ENCODE measurements at regions not wholly inside any gene's neighbourhood (a gene's known extent, or its start where the extent isn't known, plus 50 kb on each side); places are given as distances from the start of the nearest gene placed in this dataset.

- no TSS peak for BruUV-seq (replicated peaks)
- intact Hi-C loops (cut with micrococcal nuclease): no loop called here
- Histone ChIP-seq H2AFZ (ENCODE audit: low read depth, low read length, poor library complexity, severe bottlenecking) (no peak overlapping the region), H3K9ac (ENCODE audit: low read length) (no peak overlapping the region), H3K4me3 (replicated peaks in 1 of 2; ENCODE audit: low read depth in 1 of 2, low read length in 2 of 2) (no peak overlapping the region), H3K9me2 (ENCODE audit: insufficient read depth) (no peaks in the 10 kb centered on the region), H3K4me1 (ENCODE audit: control insufficient read depth in 1 of 2, insufficient read depth in 2 of 2, low read length in 2 of 2) (no peaks in the 10 kb centered on the region), H3K79me2 (ENCODE audit: insufficient read depth, low read length) (no peaks in the 10 kb centered on the region), H3K27ac (ENCODE audit: low read depth, low read length) (no peak overlapping the region), H3K9me3 (ENCODE audit: control insufficient read depth in 1 of 2, insufficient read depth in 1 of 2, low read depth in 1 of 2, low read length in 2 of 2) (peaks cover 0 to 23% of the 10 kb centered on the region in 2 experiments; a peak in 2 of 4 replicates), H3K36me3 (ENCODE audit: control insufficient read depth in 1 of 2, insufficient read depth in 2 of 2, low read length in 2 of 2) (no peaks in the 10 kb centered on the region), H4K20me1 (ENCODE audit: insufficient read depth) (no peaks in the 10 kb centered on the region), H3K27me3 (ENCODE audit: insufficient read depth, low read length) (no peaks in the 10 kb centered on the region), H3K4me2 (ENCODE audit: low read length) (no peak overlapping the region)
- ChIA-PET POLR2A (no interaction called here), RAD21 (ENCODE audit: low non-redundant PET in 1 of 2, low total read pairs in 2 of 2, uncharacterized antibody in 2 of 2, unreplicated experiment in 2 of 2) (no interaction called here), CTCF (no interaction called here)
- DNase-seq (ENCODE audit: low read depth, low spot score) (no peak), ATAC-seq (no peak)
- TF ChIP-seq EGR1 (IDR thresholded peaks at IDR 0.05; ENCODE audit: low read depth): no peak
- no peak for TF ChIP-seq FOSL1 (IDR thresholded peaks at IDR 0.05; ENCODE audit: low read depth)
- TF ChIP-seq SP1 (IDR thresholded peaks at IDR 0.05; ENCODE audit: low read depth): no peak
- no peak for TF ChIP-seq CEBPB (IDR thresholded peaks at IDR 0.05; ENCODE audit: low read depth)
- no peak for TF ChIP-seq YY1 (IDR thresholded peaks at IDR 0.05; ENCODE audit: extremely low read depth, insufficient replicate concordance, low read depth, low read length)
- no peak for TF ChIP-seq ELF1 (IDR thresholded peaks at IDR 0.05; ENCODE audit: borderline replicate concordance, low read depth)
- TF ChIP-seq POLR2A (IDR thresholded peaks at IDR 0.05; ENCODE audit: borderline replicate concordance, extremely low read depth, insufficient read depth, insufficient read length): no peak
- TF ChIP-seq REST (IDR thresholded peaks at IDR 0.05; ENCODE audit: low read depth): no peak
- no peak for TF ChIP-seq TCF7L2 (IDR thresholded peaks at IDR 0.05; ENCODE audit: borderline replicate concordance, extremely low read depth, insufficient read depth, insufficient read length)
- TF ChIP-seq ATF3 (IDR thresholded peaks at IDR 0.05): no peak
- TF ChIP-seq SIN3A (IDR thresholded peaks at IDR 0.05; ENCODE audit: low read depth): no peak
- TF ChIP-seq JUND (IDR thresholded peaks at IDR 0.05): no peak
- no peak for TF ChIP-seq CTCF (IDR thresholded peaks at IDR 0.05 in 2 of 3, conservative IDR thresholded peaks at IDR 0.05 in 1 of 3; ENCODE audit: borderline replicate concordance in 1 of 3, insufficient read depth in 1 of 3, low read depth in 2 of 3, low read length in 2 of 3)
- no peak for TF ChIP-seq ZBTB33 (IDR thresholded peaks at IDR 0.05; ENCODE audit: extremely low read depth, insufficient replicate concordance, low read length)
- TF ChIP-seq POLR2AphosphoS5 (IDR thresholded peaks at IDR 0.05; ENCODE audit: low read depth, low read length): no peak
- TF ChIP-seq MAX (IDR thresholded peaks at IDR 0.05): no peak
Measured at GRCh38 chr16:35185366-35186044, 1726.1 kb downstream of the TP53TG3F start.

Measured in HCT116 (cell line).